ENCODE measurements at regions not wholly inside any gene's neighbourhood (a gene's known extent, or its start where the extent isn't known, plus 50 kb on each side); places are given as distances from the start of the nearest gene placed in this dataset.

- H3K9me3 Mint-ChIP-seq (ENCODE audit: unreplicated experiment), result peaks cover 5% of the 10 kb centered on the region
- Histone ChIP-seq H3K4me1 (ENCODE audit: insufficient read depth, low read length) (no peaks in the 10 kb centered on the region), H3K79me2 (ENCODE audit: insufficient read depth, low read length) (no peaks in the 10 kb centered on the region), H3K4me2 (ENCODE audit: low read length) (no peak overlapping the region), H3K27ac (ENCODE audit: low read depth, low read length) (no peak overlapping the region), H3K36me3 (ENCODE audit: insufficient read depth, low read length) (no peaks in the 10 kb centered on the region), H2AFZ (ENCODE audit: low read depth, low read length) (no peak overlapping the region), H3K9ac (ENCODE audit: low read length) (no peak overlapping the region), H3K9me3 (ENCODE audit: insufficient read depth, low read depth, low read length) (peaks cover 2% of the 10 kb centered on the region), H3K27me3 (ENCODE audit: insufficient read depth, low read length) (no peaks in the 10 kb centered on the region), H4K20me1 (ENCODE audit: insufficient read depth, low read length) (no peaks in the 10 kb centered on the region), H3K4me3 (ENCODE audit: insufficient read depth, low read depth, low read length) (no peak overlapping the region)
- H3K27me3 Mint-ChIP-seq (ENCODE audit: low read depth, unreplicated experiment), result no peaks in the 10 kb centered on the region
- H3K4me3 Mint-ChIP-seq (ENCODE audit: unreplicated experiment), result no peak overlapping the region
- no peak for DNase-seq (ENCODE audit: low read depth)
- TF ChIP-seq EZH2 (IDR thresholded peaks at IDR 0.05; ENCODE audit: insufficient read depth, low read length) (no peak), CTCF (IDR thresholded peaks at IDR 0.05; ENCODE audit: insufficient read depth, low read depth, low read length) (no peak)
- no peaks in the 10 kb centered on the region for H3K36me3 Mint-ChIP-seq (ENCODE audit: low read depth, unreplicated experiment)
- no peaks in the 10 kb centered on the region for H3K4me1 Mint-ChIP-seq (ENCODE audit: low read depth, unreplicated experiment)
- FAIRE-seq, result no peak
- no peak overlapping the region for H3K27ac Mint-ChIP-seq (ENCODE audit: unreplicated experiment)
These were observed 403.2 kb downstream of the NPIPA7 start for GRCh38 chr16:16782153-16782552.

GRCh38 chr16:16788004-16788403 lies 409.1 kb downstream of the NPIPA7 start:
- no peak for FAIRE-seq

More at GRCh38 chr16:16788004-16788403, 409.1 kb downstream of the NPIPA7 start:
- DNase-seq (ENCODE audit: low read depth), result no peak
- no peaks in the 10 kb centered on the region for H3K36me3 ChIP-seq (ENCODE audit: insufficient read depth, low read length)
- no peaks in the 10 kb centered on the region for H3K9me3 ChIP-seq (ENCODE audit: insufficient read depth, low read depth, low read length)
- no peak overlapping the region for H3K4me3 ChIP-seq (ENCODE audit: insufficient read depth, low read depth, low read length)
- H3K9ac ChIP-seq (ENCODE audit: low read length), result no peak overlapping the region
- H3K27me3 Mint-ChIP-seq (ENCODE audit: low read depth, unreplicated experiment), result no peaks in the 10 kb centered on the region
- H3K4me2 ChIP-seq (ENCODE audit: low read length), result no peak overlapping the region
- H3K36me3 Mint-ChIP-seq (ENCODE audit: low read depth, unreplicated experiment), result no peaks in the 10 kb centered on the region
- H3K4me3 Mint-ChIP-seq (ENCODE audit: unreplicated experiment), result no peak overlapping the region
- H3K4me1 Mint-ChIP-seq (ENCODE audit: low read depth, unreplicated experiment), result no peaks in the 10 kb centered on the region
- TF ChIP-seq CTCF (IDR thresholded peaks at IDR 0.05; ENCODE audit: insufficient read depth, low read depth, low read length), result no peak
- TF ChIP-seq EZH2 (IDR thresholded peaks at IDR 0.05; ENCODE audit: insufficient read depth, low read length), result no peak
- no peaks in the 10 kb centered on the region for H3K79me2 ChIP-seq (ENCODE audit: insufficient read depth, low read length)
- no peaks in the 10 kb centered on the region for H4K20me1 ChIP-seq (ENCODE audit: insufficient read depth, low read length)
- no peak overlapping the region for H2AFZ ChIP-seq (ENCODE audit: low read depth, low read length)
- peaks cover 3% of the 10 kb centered on the region for H3K9me3 Mint-ChIP-seq (ENCODE audit: unreplicated experiment)
- no peak overlapping the region for H3K27ac Mint-ChIP-seq (ENCODE audit: unreplicated experiment)
- no peaks in the 10 kb centered on the region for H3K4me1 ChIP-seq (ENCODE audit: insufficient read depth, low read length)
- H3K27ac ChIP-seq (ENCODE audit: low read depth, low read length), result no peak overlapping the region
- H3K27me3 ChIP-seq (ENCODE audit: insufficient read depth, low read length), result no peaks in the 10 kb centered on the region

Measured in astrocyte (in vitro differentiated cells and primary cell).